ENCODE measurements at regions not wholly inside any gene's neighbourhood (a gene's known extent, or its start where the extent isn't known, plus 50 kb on each side); places are given as distances from the start of the nearest gene placed in this dataset.

- TF ChIP-seq POLR2A (IDR thresholded peaks at IDR 0.05) (no peak), CTCF (IDR thresholded peaks at IDR 0.05) (no peak)
Observed at GRCh38 chr12:75728826-75729225, 217.4 kb upstream of the KRR1 start.
